ENCODE measurements at regions not wholly inside any gene's neighbourhood (a gene's known extent, or its start where the extent isn't known, plus 50 kb on each side); places are given as distances from the start of the nearest gene placed in this dataset.

DNA sequence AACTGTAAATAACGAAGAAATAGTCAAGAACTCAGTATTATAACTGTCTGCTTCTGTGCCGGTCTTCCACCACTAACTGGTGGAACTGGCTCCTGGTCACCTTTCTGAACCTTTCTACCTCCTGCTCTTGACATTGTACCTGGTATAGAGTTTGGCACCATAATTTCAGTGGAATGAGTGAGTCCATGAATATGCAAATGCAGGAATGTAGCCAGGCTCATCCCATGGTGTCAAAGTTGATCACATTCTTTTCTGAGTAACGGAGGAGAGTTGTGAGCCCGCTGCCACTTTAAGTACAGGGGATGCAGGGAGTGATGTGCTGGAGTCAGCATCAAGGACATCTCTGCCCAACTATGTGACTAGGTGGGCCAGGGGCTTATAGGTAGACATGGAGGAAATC, 207.9 kb upstream of the HS3ST1 start:
- no peaks in the 10 kb centered on the region for H3K27me3 ChIP-seq
- no peaks in the 10 kb centered on the region for H3K4me1 ChIP-seq
- no peak overlapping the region for H3K27ac ChIP-seq
- no peaks in the 10 kb centered on the region for H3K9me3 ChIP-seq
- no peak overlapping the region for H3K4me3 ChIP-seq
- TF ChIP-seq POLR2A (IDR thresholded peaks at IDR 0.05) (no peak), POLR2AphosphoS5 (IDR thresholded peaks at IDR 0.05) (no peak)
- TF ChIP-seq, protein P1, sequence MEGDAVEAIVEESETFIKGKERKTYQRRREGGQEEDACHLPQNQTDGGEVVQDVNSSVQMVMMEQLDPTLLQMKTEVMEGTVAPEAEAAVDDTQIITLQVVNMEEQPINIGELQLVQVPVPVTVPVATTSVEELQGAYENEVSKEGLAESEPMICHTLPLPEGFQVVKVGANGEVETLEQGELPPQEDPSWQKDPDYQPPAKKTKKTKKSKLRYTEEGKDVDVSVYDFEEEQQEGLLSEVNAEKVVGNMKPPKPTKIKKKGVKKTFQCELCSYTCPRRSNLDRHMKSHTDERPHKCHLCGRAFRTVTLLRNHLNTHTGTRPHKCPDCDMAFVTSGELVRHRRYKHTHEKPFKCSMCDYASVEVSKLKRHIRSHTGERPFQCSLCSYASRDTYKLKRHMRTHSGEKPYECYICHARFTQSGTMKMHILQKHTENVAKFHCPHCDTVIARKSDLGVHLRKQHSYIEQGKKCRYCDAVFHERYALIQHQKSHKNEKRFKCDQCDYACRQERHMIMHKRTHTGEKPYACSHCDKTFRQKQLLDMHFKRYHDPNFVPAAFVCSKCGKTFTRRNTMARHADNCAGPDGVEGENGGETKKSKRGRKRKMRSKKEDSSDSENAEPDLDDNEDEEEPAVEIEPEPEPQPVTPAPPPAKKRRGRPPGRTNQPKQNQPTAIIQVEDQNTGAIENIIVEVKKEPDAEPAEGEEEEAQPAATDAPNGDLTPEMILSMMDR (IDR thresholded peaks at IDR 0.05), result no peak
- DNase-seq (ENCODE audit: low spot score in 2 of 2), result no peak
- intact Hi-C loops (cut with DNase I; ENCODE audit: low total_unique reads), result no loop called here
- no peaks in the 10 kb centered on the region for H3K36me3 ChIP-seq

DNA sequence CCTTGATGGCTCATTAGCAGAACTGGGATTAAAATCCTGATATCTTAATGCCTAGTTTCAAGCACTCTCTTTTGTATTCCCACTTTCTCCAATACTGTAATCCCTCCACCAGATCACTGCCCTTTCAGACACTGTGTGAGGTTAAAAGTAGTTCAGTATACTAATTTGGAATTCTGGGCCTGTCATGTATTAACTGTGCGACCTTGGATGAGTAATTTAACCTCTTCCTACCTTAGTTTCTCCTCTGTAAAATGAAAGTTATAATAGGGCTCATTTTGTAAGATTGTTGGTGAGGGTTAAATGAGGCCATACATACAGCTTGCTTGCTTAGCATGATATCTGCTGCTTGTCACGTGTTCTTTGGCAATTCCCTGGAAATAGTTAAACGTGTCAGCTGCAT, 207.3 kb upstream of the HS3ST1 start:
- TF ChIP-seq, protein P1 (IDR thresholded peaks at IDR 0.05), result no peak
- TF ChIP-seq POLR2A (IDR thresholded peaks at IDR 0.05) (no peak), POLR2AphosphoS5 (IDR thresholded peaks at IDR 0.05) (no peak)
- no peaks in the 10 kb centered on the region for H3K27me3 ChIP-seq
- intact Hi-C loops (cut with DNase I; ENCODE audit: low total_unique reads), result no loop called here
- no peaks in the 10 kb centered on the region for H3K9me3 ChIP-seq
- DNase-seq (ENCODE audit: low spot score in 2 of 2), result no peak
- H3K27ac ChIP-seq, result no peak overlapping the region
- H3K4me3 ChIP-seq, result no peak overlapping the region
- H3K36me3 ChIP-seq, result no peaks in the 10 kb centered on the region
- no peaks in the 10 kb centered on the region for H3K4me1 ChIP-seq

DNA sequence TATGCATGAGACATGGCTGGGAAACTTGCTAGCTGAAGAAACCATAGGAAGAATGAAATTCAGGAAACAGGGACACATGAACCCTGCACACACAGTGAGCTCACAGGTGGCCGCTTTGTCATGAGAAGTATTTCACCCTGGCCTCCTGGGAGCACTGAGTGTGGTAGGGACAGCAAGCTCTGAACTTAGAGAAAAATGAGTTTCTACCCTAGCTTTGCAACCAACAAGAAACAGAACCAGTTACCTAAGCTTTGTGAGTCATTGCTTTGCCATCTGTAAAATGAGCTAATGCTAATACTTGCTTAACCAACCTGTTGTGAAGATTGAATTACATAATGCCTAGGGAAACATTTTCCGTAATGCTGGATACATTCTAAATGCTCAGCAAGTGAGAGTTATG, 206.6 kb upstream of the HS3ST1 start:
- Histone ChIP-seq H3K4me1 (no peaks in the 10 kb centered on the region), H3K9me3 (no peaks in the 10 kb centered on the region), H3K27ac (no peak overlapping the region), H3K36me3 (no peaks in the 10 kb centered on the region), H3K27me3 (no peaks in the 10 kb centered on the region), H3K4me3 (no peak overlapping the region)
- TF ChIP-seq, protein P1 (IDR thresholded peaks at IDR 0.05), result no peak
- TF ChIP-seq POLR2AphosphoS5 (IDR thresholded peaks at IDR 0.05) (no peak), POLR2A (IDR thresholded peaks at IDR 0.05) (no peak)
- no peak for DNase-seq (ENCODE audit: low spot score in 2 of 2)
- intact Hi-C loops (cut with DNase I; ENCODE audit: low total_unique reads), result no loop called here

DNA sequence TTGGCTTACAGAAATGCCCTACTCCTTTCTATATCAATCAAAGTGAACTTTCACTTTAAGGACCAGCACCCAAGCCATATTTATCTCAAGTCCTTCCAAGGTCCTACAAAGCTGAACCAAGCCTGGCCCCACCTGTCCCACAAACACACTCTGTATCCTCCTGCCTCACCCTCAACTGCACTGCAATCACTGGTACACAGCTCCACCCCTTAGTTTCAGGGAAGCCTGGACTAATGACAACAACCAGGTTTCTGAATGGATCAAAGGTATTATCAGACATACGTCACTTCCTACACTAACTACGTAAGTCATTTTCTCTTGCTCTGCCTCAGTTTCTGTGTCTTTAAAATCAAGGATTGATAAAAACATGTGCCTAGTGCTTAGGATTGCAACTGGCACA, 205.6 kb upstream of the HS3ST1 start:
- no peaks in the 10 kb centered on the region for H3K27me3 ChIP-seq
- no peaks in the 10 kb centered on the region for H3K9me3 ChIP-seq
- H3K4me3 ChIP-seq, result no peak overlapping the region
- intact Hi-C loops (cut with DNase I; ENCODE audit: low total_unique reads), result no loop called here
- DNase-seq (ENCODE audit: low spot score in 2 of 2), result no peak
- no peaks in the 10 kb centered on the region for H3K36me3 ChIP-seq
- no peaks in the 10 kb centered on the region for H3K4me1 ChIP-seq
- H3K27ac ChIP-seq, result no peak overlapping the region
- no peak for TF ChIP-seq POLR2A (IDR thresholded peaks at IDR 0.05)
- TF ChIP-seq, protein P1 (IDR thresholded peaks at IDR 0.05), result no peak

DNA sequence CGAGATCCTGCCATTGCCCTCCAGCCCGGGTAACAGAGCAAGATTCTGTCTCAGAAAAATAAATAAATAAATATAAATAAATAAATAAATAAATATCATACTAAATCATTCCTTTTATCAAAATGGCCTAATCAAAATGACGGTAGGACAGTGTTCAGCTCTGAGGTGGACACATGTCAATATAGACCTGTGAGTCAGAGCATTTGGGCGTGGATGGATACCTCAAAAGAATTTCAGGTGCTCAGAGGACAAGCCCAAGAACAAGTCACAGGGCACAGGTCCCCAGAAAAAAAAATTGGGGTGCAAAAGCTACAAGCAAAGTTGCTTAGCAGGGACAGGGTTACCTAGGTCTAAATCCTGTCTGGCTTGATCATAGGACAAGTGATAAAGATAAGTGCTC, 204.7 kb upstream of the HS3ST1 start:
- Histone ChIP-seq H3K4me3 (no peak overlapping the region), H3K27me3 (no peaks in the 10 kb centered on the region), H3K36me3 (no peaks in the 10 kb centered on the region), H3K4me1 (no peaks in the 10 kb centered on the region), H3K9me3 (no peaks in the 10 kb centered on the region), H3K27ac (no peak overlapping the region)
- TF ChIP-seq POLR2A (IDR thresholded peaks at IDR 0.05) (no peak), POLR2AphosphoS5 (IDR thresholded peaks at IDR 0.05) (no peak)
- TF ChIP-seq, protein P1 (IDR thresholded peaks at IDR 0.05), result no peak
- intact Hi-C loops (cut with DNase I; ENCODE audit: low total_unique reads), result no loop called here
- DNase-seq (ENCODE audit: low spot score in 2 of 2), result no peak
